PC-9 (cell line): ENCODE measurements at regions not wholly inside any gene's neighbourhood (a gene's known extent, or its start where the extent isn't known, plus 50 kb on each side); places are given as distances from the start of the nearest gene placed in this dataset.

Experiments
- BruUV-seq: library from RNA; stranded (reverse); fragments of 400-500 nt; replicated peaks from 2 replicates; lab custom pipeline; 2021; lab: Mats Ljungman, UMichigan
- CTCF ChIA-PET: fragments of 300-600 bp; sonication (Branson Sonifier 250); formaldehyde crosslinking; loops from one replicate; lab custom pipeline; 2022; ENCODE audit warnings: antibody characterized with exemption; lab: Charles Lee
- POLR2A ChIA-PET: fragments of 300-600 bp; sonication (Branson Sonifier 250); formaldehyde crosslinking; loops from one replicate; lab custom pipeline; 2022; ENCODE audit warnings: antibody characterized with exemption; ENCODE audit not compliant: unreplicated experiment; lab: Charles Lee
- DNase-seq, 2 experiments: peaks; one replicate each; pipeline versions ENCODE4 v3.0.0 to v3.0.0-alpha.2; 2015 to 2022; ENCODE audit warnings: mixed read lengths in 1 of 2
- H2AFZ ChIP-seq: fragments of 200-600 bp; sonication (generic); 2 replicates; pipeline ENCODE4 v1.8.1; 2017; ENCODE audit warnings: antibody characterized with exemption
- H3F3A ChIP-seq: fragments of 200-600 bp; sonication (generic); 2 replicates; pipeline ENCODE4 v1.8.1; 2017; ENCODE audit warnings: antibody characterized with exemption, mild to moderate bottlenecking, low read depth; ENCODE audit not compliant: insufficient read depth
- H3K27ac ChIP-seq: fragments of 200-600 bp; sonication (generic); 2 replicates; pipeline ENCODE4 v1.6.1; 2016; ENCODE audit warnings: mixed run types
- H3K27me3 ChIP-seq: fragments of 200-600 bp; sonication (generic); 2 replicates; pipeline ENCODE4 v1.6.1; 2016; ENCODE audit warnings: low read depth, mixed run types; ENCODE audit not compliant: insufficient read depth
- H3K36me3 ChIP-seq: fragments of 200-600 bp; sonication (generic); 2 replicates; pipeline ENCODE4 v1.6.1; 2016; ENCODE audit warnings: low read depth, mixed run types
- H3K4me1 ChIP-seq: fragments of 200-600 bp; sonication (generic); replicated peaks from 2 replicates; pipeline ENCODE4 v1.6.1; 2016; ENCODE audit warnings: mixed run types; ENCODE audit not compliant: insufficient read depth
- H3K4me2 ChIP-seq: fragments of 200-600 bp; sonication (generic); 2 replicates; pipeline ENCODE4 v1.6.1; 2017; ENCODE audit warnings: mixed run types
- H3K4me3 ChIP-seq: fragments of 200-600 bp; sonication (generic); 2 replicates; pipeline ENCODE4 v1.6.1; 2016; ENCODE audit warnings: mixed run types
- H3K79me2 ChIP-seq: fragments of 200-600 bp; sonication (generic); 2 replicates; pipeline ENCODE4 v1.6.1; 2017; ENCODE audit warnings: low read depth, mixed run types
- H3K9me2 ChIP-seq: fragments of 200-600 bp; sonication (generic); 2 replicates; pipeline ENCODE4 v1.8.1; 2017; ENCODE audit warnings: mild to moderate bottlenecking; ENCODE audit not compliant: insufficient read depth
- H3K9me3 ChIP-seq: fragments of 200-600 bp; sonication (generic); 2 replicates; pipeline ENCODE4 v1.8.1; 2016; ENCODE audit warnings: low read depth; ENCODE audit not compliant: insufficient read depth
- H4K20me1 ChIP-seq: fragments of 200-600 bp; sonication (generic); 2 replicates; pipeline ENCODE4 v1.8.1; 2017; ENCODE audit not compliant: insufficient read depth
- CTCF ChIP-seq: fragments of 200-600 bp; sonication (generic); conservative IDR thresholded peaks from 2 replicates; pipeline ENCODE4 v1.6.1; 2017; ENCODE audit warnings: mixed run types, antibody characterized with exemption, mild to moderate bottlenecking, moderate library complexity
- EZH2 ChIP-seq: fragments of 200-600 bp; sonication (generic); IDR thresholded peaks from 2 replicates; pipeline ENCODE4 v1.8.0; 2017; ENCODE audit warnings: antibody characterized with exemption, low read depth
- intact Hi-C: fragments of 100-400 bp; cut with micrococcal nuclease; formaldehyde crosslinking; loops from one replicate; pipeline ENCODE4 v1.10.0; 2022; ENCODE audit not compliant: unreplicated experiment

- Histone ChIP-seq H3K27me3 (no peaks in the 10 kb centered on the region), H3K79me2 (no peaks in the 10 kb centered on the region), H3K4me1 (no peaks in the 10 kb centered on the region), H3K27ac (no peak overlapping the region), H3K9me2 (no peaks in the 10 kb centered on the region), H3K4me2 (no peak overlapping the region), H3K36me3 (no peaks in the 10 kb centered on the region), H3K9me3 (no peaks in the 10 kb centered on the region), H4K20me1 (no peaks in the 10 kb centered on the region), H3K4me3 (no peak overlapping the region), H3F3A (no peaks in the 10 kb centered on the region), H2AFZ (no peak overlapping the region)
- no peak for DNase-seq
- intact Hi-C loops, result no loop called here
- CTCF ChIA-PET, result no interaction called here
- POLR2A ChIA-PET, result no interaction called here
- BruUV-seq, result no TSS peak
- TF ChIP-seq CTCF (no peak), EZH2 (no peak)
Measured at GRCh38 chr16:6206080-6206479, 1108.5 kb upstream of the EEF2KMT start.

- BruUV-seq, result no TSS peak
- H4K20me1 ChIP-seq, result no peaks in the 10 kb centered on the region
- no peaks in the 10 kb centered on the region for H3K36me3 ChIP-seq
- H2AFZ ChIP-seq, result no peak overlapping the region
- no peak overlapping the region for H3K4me3 ChIP-seq
- 0 out of 2 replicates have a peak, but pooled peaks cover 5% of the 10 kb centered on the region for H3K27me3 ChIP-seq
- H3K4me1 ChIP-seq, result no peaks in the 10 kb centered on the region
- no peaks in the 10 kb centered on the region for H3F3A ChIP-seq
- ChIA-PET POLR2A (no interaction called here), CTCF (no interaction called here)
- H3K79me2 ChIP-seq, result no peaks in the 10 kb centered on the region
- no peaks in the 10 kb centered on the region for H3K9me3 ChIP-seq
- no peak for DNase-seq
- TF ChIP-seq EZH2 (no peak), CTCF (no peak)
- no peak overlapping the region for H3K4me2 ChIP-seq
- no peak overlapping the region for H3K27ac ChIP-seq
- intact Hi-C loops, result no loop called here
- H3K9me2 ChIP-seq, result no peaks in the 10 kb centered on the region
Measured at GRCh38 chr16:6204945-6205344, 1107.3 kb upstream of the EEF2KMT start.

- no TSS peak for BruUV-seq
- no peaks in the 10 kb centered on the region for H3K9me3 ChIP-seq
- no peaks in the 10 kb centered on the region for H3K9me2 ChIP-seq
- TF ChIP-seq CTCF, result no peak
- TF ChIP-seq EZH2, result no peak
- H3K79me2 ChIP-seq, result no peaks in the 10 kb centered on the region
- no peak overlapping the region for H3K4me3 ChIP-seq
- H3K4me1 ChIP-seq, result no peaks in the 10 kb centered on the region
- intact Hi-C loops, result no loop called here
- POLR2A ChIA-PET, result no interaction called here
- H2AFZ ChIP-seq, result no peak overlapping the region
- no peak overlapping the region for H3K27ac ChIP-seq
- no peaks in the 10 kb centered on the region for H4K20me1 ChIP-seq
- DNase-seq, result no peak
- H3K4me2 ChIP-seq, result no peak overlapping the region
- CTCF ChIA-PET, result no interaction called here
- H3K36me3 ChIP-seq, result no peaks in the 10 kb centered on the region
- 0 out of 2 replicates have a peak, but pooled peaks cover 5% of the 10 kb centered on the region for H3K27me3 ChIP-seq
- no peaks in the 10 kb centered on the region for H3F3A ChIP-seq
Measured at GRCh38 chr16:6200861-6201260, 1103.3 kb upstream of the EEF2KMT start.
